ENCODE measurements at regions not wholly inside any gene's neighbourhood (a gene's known extent, or its start where the extent isn't known, plus 50 kb on each side); places are given as distances from the start of the nearest gene placed in this dataset.
"Not testable (repeated sequence)": the region's sequence is repeated elsewhere in the genome, so short reads cannot be mapped to it uniquely, and the experiment has no call there.

DNA sequence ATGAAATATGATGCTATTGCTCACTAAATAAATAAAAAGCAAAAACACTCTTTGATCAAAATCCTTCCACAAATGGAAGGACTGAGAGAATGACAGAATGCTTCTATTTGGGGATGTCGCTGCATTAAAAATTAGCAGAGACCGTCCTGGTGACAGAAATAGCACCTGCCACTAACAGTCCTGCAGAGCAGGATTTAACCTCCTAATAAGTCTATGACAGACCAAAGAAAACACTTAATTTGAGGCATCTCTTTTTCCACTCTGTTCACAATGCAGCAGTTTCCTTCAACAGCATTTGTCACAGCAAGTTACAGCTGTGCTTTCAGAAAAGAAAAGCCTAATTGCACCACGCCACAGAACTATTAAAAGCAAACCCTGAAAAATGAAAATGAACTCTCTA, 140.6 kb upstream of the BEND6 start:
- H3K27ac ChIP-seq = no peak overlapping the region
- TF ChIP-seq, protein P1, sequence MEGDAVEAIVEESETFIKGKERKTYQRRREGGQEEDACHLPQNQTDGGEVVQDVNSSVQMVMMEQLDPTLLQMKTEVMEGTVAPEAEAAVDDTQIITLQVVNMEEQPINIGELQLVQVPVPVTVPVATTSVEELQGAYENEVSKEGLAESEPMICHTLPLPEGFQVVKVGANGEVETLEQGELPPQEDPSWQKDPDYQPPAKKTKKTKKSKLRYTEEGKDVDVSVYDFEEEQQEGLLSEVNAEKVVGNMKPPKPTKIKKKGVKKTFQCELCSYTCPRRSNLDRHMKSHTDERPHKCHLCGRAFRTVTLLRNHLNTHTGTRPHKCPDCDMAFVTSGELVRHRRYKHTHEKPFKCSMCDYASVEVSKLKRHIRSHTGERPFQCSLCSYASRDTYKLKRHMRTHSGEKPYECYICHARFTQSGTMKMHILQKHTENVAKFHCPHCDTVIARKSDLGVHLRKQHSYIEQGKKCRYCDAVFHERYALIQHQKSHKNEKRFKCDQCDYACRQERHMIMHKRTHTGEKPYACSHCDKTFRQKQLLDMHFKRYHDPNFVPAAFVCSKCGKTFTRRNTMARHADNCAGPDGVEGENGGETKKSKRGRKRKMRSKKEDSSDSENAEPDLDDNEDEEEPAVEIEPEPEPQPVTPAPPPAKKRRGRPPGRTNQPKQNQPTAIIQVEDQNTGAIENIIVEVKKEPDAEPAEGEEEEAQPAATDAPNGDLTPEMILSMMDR (conservative IDR thresholded peaks at IDR 0.05) = no peak

- not testable (repeated sequence) for H3K27ac ChIP-seq
Measured at GRCh38 chr6:56812851-56813250, 142.1 kb upstream of the BEND6 start.

DNA sequence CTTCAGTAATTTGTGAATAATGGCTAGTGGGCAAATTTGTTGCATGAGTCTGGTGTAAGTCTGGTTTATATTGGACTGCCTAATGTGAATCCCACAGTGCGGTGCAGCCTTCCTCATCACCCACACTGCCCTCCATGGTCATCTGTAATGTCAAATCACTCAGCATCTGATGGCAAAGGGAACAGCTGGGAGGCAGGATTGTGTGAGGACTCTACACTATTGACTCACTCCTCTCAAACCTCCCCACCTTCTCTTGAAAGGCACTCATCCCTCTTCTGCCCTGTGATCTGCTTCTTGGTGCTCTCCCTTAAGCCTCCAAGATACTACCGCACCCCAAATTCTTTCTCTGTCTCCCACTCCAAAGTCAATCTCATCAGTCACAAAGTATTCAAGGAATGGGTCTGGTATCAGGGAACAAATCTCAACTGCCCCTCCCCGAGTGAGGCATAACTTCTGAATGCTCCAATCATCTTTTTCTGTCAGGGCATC, 146.0 kb upstream of the BEND6 start:
- TF ChIP-seq, protein P1 (conservative IDR thresholded peaks at IDR 0.05) = no peak
- no peak overlapping the region for H3K27ac ChIP-seq

DNA sequence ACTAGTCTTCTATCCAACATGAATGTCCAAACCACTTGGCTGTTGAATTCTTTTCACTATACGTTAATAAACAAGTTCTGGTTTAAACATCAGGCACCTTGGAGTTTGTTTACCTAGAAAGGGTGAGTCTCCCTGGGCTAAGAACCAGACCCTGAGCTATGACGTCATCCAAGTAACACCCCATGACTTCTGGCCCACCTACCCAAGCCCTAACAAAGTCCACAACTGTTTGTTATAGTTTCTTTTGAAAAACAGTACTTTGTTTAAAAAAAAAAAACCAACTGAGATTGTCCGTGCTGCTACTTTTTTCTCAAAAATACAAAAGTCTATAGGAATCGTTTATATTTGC, 146.9 kb upstream of the BEND6 start:
- TF ChIP-seq, protein P1 (conservative IDR thresholded peaks at IDR 0.05) = no peak
- H3K27ac ChIP-seq = no peak overlapping the region

DNA sequence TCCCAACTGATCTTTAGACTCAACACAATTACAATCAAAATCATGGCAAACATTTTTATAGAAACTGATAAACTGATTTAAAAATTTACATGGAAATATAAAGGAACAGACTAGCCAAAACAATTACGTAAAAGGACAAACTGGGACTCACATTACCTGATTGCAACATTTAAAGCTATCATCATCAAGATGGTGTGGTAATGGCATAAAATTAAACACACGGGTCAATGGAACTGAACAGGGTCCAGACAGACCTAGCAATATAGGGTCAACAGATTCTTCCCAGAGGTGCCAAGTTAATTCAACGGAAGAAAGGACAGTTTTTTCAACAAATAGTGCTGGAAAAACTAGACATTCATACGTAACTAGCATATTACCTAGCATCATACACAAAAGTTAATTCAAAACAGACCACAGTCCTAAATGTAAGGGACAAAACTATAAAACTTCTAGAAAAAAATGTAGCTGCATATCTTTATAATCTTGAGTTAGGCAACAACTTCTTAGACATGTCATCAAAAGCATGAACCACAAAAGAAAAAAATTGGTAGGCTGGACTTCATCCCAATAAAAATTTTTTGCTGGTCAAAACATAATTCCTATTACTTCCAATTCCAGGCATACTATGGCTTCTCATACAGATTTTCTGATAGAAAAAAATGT, 147.4 kb upstream of the BEND6 start:
- TF ChIP-seq, protein P1 (conservative IDR thresholded peaks at IDR 0.05) = no peak
- H3K27ac ChIP-seq = no peak overlapping the region

- TF ChIP-seq, protein P1 (conservative IDR thresholded peaks at IDR 0.05) = no peak
- H3K27ac ChIP-seq = no peak overlapping the region
Measured at GRCh38 chr6:56806368-56806767, 148.5 kb upstream of the BEND6 start.

- H3K27ac ChIP-seq = no peak overlapping the region
- TF ChIP-seq, protein P1 (conservative IDR thresholded peaks at IDR 0.05) = no peak
Measured at GRCh38 chr6:56804996-56805395, 149.9 kb upstream of the BEND6 start.

DNA sequence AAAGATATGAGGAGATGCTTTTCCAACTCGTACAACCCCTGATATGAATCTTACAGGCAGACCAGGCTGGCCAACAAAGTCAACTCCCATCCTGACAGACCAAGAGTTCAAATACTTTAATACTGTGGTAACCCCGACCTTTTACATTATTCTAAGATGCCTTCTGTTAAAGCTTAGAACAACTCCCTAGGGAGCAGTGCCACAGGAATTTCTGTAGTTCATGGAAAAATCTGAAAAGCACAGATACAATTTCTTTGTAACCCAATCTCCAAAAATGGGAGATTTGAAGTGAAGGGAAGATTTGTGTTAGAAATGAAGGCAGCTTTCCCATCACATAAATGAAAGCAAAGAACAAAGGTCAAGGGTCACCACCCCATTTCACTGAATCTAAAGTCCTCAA, 151.3 kb upstream of the BEND6 start:
- TF ChIP-seq, protein P1 (conservative IDR thresholded peaks at IDR 0.05) = no peak
- no peak overlapping the region for H3K27ac ChIP-seq

Measured in VCaP (cell line).